Spinal cord (tissue), 9 donors: ENCODE measurements at regions not wholly inside any gene's neighbourhood (a gene's known extent, or its start where the extent isn't known, plus 50 kb on each side); places are given as distances from the start of the nearest gene placed in this dataset.

ENCODE experiments used
- DNase-seq, 6 donors: peaks; one replicate each; pipeline versions ENCODE4 v3.0.0 to v3.0.0-alpha.2; 2013 to 2015; ENCODE audit warnings: low spot score in 6 of 6, low read depth in 4 of 6
- H3K27ac ChIP-seq: one replicate; pipeline ENCODE4 v1.5.1; 2013; ENCODE audit warnings: low read depth, low read length, control low read depth
- H3K27me3 ChIP-seq: one replicate; pipeline ENCODE4 v1.6.1; 2013; ENCODE audit warnings: low read length; ENCODE audit not compliant: control insufficient read depth, insufficient read depth
- H3K36me3 ChIP-seq: one replicate; pipeline ENCODE4 v1.6.1; 2013; ENCODE audit warnings: low read length; ENCODE audit not compliant: control insufficient read depth, insufficient read depth
- H3K4me1 ChIP-seq: one replicate; pipeline ENCODE4 v1.6.1; 2013; ENCODE audit warnings: low read length; ENCODE audit not compliant: control insufficient read depth, insufficient read depth
- H3K4me3 ChIP-seq: one replicate; pipeline ENCODE4 v1.5.1; 2013; ENCODE audit warnings: low read depth, low read length, control low read depth
- H3K9me3 ChIP-seq: one replicate; pipeline ENCODE4 v1.6.1; 2013; ENCODE audit warnings: low read length; ENCODE audit not compliant: control insufficient read depth, insufficient read depth
- WGBS: methylation state at CpG from one replicate; pipeline ENCODE4 v1.1.5; 2013; ENCODE audit warnings: missing lambda C conversion rate; ENCODE audit not compliant: insufficient coverage; 5-methylcytosine and 5-hydroxymethylcytosine counted together
- donor health status: healthy.

DNA sequence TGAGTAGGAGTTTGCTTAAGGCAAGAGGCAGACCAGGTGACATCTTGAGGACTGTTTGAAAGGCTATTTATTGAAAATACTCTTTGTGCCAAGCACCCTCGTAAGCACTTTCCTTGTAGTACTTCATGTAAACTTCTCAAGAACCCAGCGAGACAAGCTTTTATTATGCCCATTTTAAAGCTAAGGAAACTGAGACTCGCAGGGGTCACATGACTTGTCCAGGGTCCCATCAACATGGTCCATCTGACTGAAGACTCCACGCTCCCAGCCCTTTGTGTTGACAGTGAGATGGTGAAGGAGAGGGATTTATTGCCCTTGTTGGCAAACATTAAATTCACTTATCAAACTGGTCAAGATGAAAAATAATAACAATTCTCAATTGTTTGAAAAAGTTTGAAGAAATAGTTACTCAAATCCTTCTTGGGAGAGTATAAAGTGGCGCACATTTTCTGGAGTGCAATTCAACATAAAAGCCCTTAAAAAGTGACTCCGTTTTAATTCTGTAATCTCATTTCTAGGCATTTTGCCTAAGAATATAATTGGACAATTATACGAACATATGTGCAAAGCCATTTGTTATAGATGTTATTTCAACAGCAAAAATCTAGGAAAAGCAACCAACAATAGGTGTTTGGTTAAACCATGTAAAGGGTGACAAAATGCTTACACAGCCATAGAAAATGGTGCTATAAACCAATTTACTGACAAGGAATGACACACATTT, 270.5 kb upstream of the NCKAP5 start:
- DNase-seq = peak in 2 of 6 donors; percentile 63 to 67
- Histone ChIP-seq H3K4me1 (peaks cover 9% of the 10 kb centered on the region), H3K27me3 (no peaks in the 10 kb centered on the region), H3K4me3 (no peak overlapping the region), H3K9me3 (no peaks in the 10 kb centered on the region), H3K27ac (no peak overlapping the region), H3K36me3 (no peaks in the 10 kb centered on the region)
- no CpG with 5 or more reads among the region's 7 CpGs for WGBS

DNA sequence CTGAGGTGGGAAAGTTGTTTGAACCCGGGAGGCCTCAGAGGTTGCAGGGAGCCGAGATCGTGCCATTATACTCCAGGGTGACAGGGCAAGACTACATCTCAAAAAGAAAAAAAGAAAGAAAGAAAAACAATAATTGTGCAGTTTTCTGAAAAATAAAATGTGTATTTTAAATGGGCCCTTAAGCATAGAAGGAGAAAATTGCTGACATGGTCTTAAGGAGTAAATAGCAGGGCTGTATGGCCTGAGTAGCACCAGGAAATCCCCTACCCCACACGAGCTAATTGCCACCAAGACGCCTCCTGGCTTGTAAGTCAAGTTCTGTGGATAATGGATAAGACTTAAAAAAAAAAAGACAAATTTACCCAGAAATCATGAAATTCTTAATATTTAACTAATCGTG, 271.4 kb upstream of the NCKAP5 start:
- Histone ChIP-seq H3K27ac (no peak overlapping the region), H3K9me3 (no peaks in the 10 kb centered on the region), H3K27me3 (no peaks in the 10 kb centered on the region), H3K4me1 (peaks cover 9% of the 10 kb centered on the region), H3K4me3 (no peak overlapping the region), H3K36me3 (no peaks in the 10 kb centered on the region)
- no peak for DNase-seq
- WGBS = no CpG with 5 or more reads among the region's 6 CpGs

DNA sequence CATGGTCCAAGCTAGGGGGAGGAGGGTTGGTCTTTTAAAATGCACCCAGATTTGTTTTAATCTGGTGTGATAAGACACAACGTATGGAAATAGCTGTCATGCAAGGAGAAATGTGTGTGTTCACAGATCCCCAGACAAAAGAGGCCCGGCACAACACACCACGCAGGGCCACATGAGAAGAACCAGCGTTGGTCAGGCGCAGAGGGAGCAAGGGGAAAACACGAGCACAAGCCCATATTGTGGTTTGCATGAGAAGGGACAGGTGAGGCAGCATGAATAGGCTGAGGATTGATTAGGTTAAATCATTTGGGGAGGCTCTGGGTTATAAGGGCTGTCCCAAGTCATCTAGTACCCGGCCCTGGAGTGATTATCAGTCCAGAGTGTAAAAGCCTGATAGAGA, 272.5 kb upstream of the NCKAP5 start:
- no peaks in the 10 kb centered on the region for H3K9me3 ChIP-seq
- DNase-seq = no peak
- no peak overlapping the region for H3K4me3 ChIP-seq
- H3K27ac ChIP-seq = no peak overlapping the region
- no peaks in the 10 kb centered on the region for H3K27me3 ChIP-seq
- H3K36me3 ChIP-seq = no peaks in the 10 kb centered on the region
- peaks cover 9% of the 10 kb centered on the region for H3K4me1 ChIP-seq
- WGBS = 92% methylated on average over 6 of the region's 7 CpGs

DNA sequence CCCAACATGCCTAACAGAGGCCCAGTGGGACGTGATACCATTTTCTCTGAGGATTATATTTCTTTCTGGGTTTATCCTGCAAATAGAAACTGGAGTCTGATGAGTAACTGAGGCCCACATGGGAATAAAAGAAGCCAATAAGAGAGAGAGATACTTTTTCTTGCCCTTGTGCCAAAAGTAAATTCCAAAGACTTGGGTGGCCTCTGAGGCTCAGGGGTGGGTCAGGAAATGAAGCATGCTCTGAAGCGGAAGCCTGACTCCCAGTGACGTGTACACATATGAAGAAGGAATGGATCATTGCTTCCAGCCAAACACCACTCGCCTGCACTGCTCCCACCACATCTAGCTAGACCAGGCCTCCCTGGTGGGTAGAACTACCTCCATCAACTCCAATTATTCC, 273.6 kb upstream of the NCKAP5 start:
- H3K27ac ChIP-seq = no peak overlapping the region
- WGBS = 100% methylated on average over 1 of the region's 4 CpGs
- no peaks in the 10 kb centered on the region for H3K36me3 ChIP-seq
- peaks cover 9% of the 10 kb centered on the region for H3K4me1 ChIP-seq
- H3K27me3 ChIP-seq = no peaks in the 10 kb centered on the region
- no peak overlapping the region for H3K4me3 ChIP-seq
- DNase-seq = peak in 1 of 6 donors; percentile 55
- no peaks in the 10 kb centered on the region for H3K9me3 ChIP-seq

DNA sequence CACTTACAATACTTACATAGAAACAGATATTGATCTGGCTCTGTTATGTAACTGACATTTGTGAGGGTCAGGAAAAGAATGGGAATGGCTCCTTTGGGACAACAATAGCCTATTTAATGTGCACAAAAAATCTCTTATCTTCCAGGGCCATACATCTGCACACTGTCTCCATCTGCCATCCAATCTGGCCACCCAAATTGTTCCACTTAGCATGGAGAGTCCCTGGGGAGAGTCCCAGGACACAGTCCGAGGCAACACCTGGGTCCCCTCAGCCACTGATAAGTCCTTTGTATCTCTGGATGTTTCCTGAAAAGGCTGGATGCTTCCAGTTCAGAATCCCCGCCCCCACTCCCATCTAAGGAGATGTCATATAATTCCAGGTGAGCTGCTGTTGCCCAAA, 274.2 kb upstream of the NCKAP5 start:
- 71% methylated on average over 2 of the region's 2 CpGs for WGBS
- DNase-seq = no peak
- no peaks in the 10 kb centered on the region for H3K36me3 ChIP-seq
- no peak overlapping the region for H3K27ac ChIP-seq
- H3K4me3 ChIP-seq = no peak overlapping the region
- H3K27me3 ChIP-seq = no peaks in the 10 kb centered on the region
- no peaks in the 10 kb centered on the region for H3K9me3 ChIP-seq
- H3K4me1 ChIP-seq = peaks cover 6% of the 10 kb centered on the region

DNA sequence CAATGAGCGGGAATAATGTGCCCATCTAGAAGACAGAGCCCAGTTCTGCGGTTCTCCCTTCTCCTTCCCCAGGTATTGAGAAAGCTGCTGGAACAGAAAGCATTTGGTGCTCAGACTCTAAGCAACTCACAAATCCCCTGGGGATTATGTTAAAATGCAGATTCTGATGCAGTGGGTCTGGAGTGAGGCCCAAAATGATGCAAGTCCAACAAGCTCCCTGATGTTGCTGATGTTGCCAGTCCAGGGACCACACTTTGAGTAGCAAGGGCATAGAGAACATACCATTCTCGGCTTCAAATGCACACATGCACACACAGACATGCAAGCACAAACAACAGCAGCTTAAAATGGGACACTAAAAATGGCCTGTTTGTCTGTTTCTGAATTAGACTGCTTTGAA, 274.8 kb upstream of the NCKAP5 start:
- DNase-seq = no peak
- 86% methylated on average over 2 of the region's 3 CpGs for WGBS

DNA sequence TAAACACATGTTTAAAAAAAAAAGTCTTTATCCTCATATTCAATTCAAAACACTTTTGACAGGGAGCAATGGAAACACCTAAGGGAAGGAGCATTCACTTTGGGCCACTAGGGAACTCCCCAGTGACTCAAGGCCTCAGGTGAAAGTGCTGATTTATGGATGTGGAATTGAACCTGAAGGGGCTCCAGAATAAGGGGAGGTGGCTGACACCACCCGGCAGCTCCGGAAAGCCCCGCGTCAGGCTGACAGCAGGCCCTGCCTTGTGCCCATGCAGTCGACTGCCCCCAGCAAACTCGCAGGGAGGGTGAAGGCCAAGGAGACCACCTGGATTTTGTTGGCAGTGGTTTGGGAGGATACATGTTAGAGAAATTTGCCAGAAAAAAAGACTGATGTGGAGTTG, 275.3 kb upstream of the NCKAP5 start:
- no peak overlapping the region for H3K27ac ChIP-seq
- no peak overlapping the region for H3K4me3 ChIP-seq
- WGBS = 85% methylated on average over 6 of the region's 6 CpGs
- no peaks in the 10 kb centered on the region for H3K9me3 ChIP-seq
- H3K4me1 ChIP-seq = no peaks in the 10 kb centered on the region
- no peaks in the 10 kb centered on the region for H3K36me3 ChIP-seq
- no peaks in the 10 kb centered on the region for H3K27me3 ChIP-seq
- DNase-seq = no peak

More for the DNA sequence above, 274.8 kb upstream of the NCKAP5 start:
- H3K36me3 ChIP-seq = no peaks in the 10 kb centered on the region
- no peaks in the 10 kb centered on the region for H3K27me3 ChIP-seq
- no peaks in the 10 kb centered on the region for H3K9me3 ChIP-seq
- H3K4me1 ChIP-seq = peaks cover under 1% of the 10 kb centered on the region
- H3K4me3 ChIP-seq = no peak overlapping the region
- no peak overlapping the region for H3K27ac ChIP-seq

DNA sequence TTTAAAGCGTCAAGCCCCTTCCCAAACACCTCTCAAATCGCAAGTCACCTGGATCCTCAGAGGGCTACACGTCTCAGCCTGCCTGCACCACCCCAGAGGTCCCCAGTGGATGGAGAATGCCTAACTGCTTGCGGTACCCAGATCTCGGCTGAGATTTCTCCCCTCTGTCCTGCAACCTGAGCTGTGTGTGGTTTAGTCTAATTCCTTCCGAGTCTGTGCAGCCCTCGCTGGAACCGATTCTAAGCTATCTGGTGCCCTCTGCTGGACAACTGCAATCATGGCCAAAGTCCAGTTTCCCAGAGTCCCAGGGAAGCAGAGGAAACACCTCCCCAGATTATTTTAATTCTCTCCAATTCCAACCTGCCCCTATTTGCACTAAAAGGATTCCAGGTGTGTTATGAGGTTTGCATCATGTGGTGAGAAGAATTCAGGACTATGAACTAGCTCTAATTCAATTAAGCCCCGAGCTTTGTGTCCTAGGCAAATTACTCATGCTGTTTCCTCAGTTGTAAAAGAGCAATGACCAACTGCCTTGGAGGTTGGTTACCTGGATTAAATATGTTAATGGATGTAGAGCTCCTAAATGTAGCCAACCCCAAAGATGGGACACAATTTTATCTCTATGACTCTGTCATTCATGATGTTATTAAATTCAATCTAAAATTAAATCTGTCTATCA, 276.1 kb upstream of the NCKAP5 start:
- 27% methylated on average over 8 of the region's 9 CpGs for WGBS
- DNase-seq = peak; percentile 56 to 92 (median 72)
- H3K36me3 ChIP-seq = no peaks in the 10 kb centered on the region
- no peak overlapping the region for H3K4me3 ChIP-seq
- no peaks in the 10 kb centered on the region for H3K27me3 ChIP-seq
- H3K27ac ChIP-seq = no peak overlapping the region
- no peaks in the 10 kb centered on the region for H3K9me3 ChIP-seq
- H3K4me1 ChIP-seq = no peaks in the 10 kb centered on the region

DNA sequence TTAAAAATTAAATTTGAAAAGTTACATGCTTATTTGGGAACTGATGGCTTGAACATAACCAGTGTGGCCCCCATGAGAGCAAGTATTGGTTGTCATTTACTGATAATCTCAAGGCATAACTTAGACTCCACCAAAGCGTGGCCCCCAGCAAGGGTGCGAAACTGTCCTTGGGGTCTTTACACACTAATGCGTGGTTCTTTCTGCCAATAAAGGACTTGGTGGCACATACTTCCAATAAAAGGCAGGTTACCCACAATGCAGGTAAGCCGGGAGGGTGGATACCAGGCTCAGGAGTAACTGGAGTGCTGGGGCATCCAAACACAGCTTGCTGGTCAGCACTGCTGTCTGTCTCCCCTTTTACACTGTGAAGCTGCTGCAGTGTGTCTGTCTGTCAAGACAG, 278.2 kb upstream of the NCKAP5 start:
- WGBS = 93% methylated on average over 4 of the region's 4 CpGs
- no peak overlapping the region for H3K27ac ChIP-seq

DNA sequence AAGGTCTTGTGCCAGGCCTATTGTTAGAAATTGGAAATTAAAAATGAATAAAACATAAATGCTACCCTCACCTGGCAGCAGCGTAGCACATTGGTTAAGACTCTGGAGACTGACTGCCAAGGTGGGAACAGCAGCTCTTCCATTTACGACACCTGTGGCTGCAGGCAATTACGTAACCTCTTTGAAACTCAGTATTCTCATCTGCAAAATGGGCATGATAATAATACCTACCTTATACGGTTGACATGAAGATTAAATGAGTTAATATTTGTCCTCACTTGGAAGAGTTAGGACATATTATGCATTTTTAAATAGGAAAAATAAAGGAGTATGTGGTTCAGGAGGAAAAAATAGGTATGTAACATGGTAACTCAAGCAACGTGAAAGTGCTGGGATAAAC, 279.3 kb upstream of the NCKAP5 start:
- H3K4me3 ChIP-seq = no peak overlapping the region
- no peaks in the 10 kb centered on the region for H3K4me1 ChIP-seq
- H3K9me3 ChIP-seq = no peaks in the 10 kb centered on the region
- H3K27me3 ChIP-seq = no peaks in the 10 kb centered on the region
- no peaks in the 10 kb centered on the region for H3K36me3 ChIP-seq
- no peak overlapping the region for H3K27ac ChIP-seq
- 98% methylated on average over 3 of the region's 5 CpGs for WGBS
- no peak for DNase-seq

More for the DNA sequence above, 278.2 kb upstream of the NCKAP5 start:
- no peak for DNase-seq
- Histone ChIP-seq H3K9me3 (no peaks in the 10 kb centered on the region), H3K36me3 (no peaks in the 10 kb centered on the region), H3K27me3 (no peaks in the 10 kb centered on the region), H3K4me3 (no peak overlapping the region), H3K4me1 (no peaks in the 10 kb centered on the region)
